DMS53 treated with DMSO at 0.1 percent for 48 hours (cell line): ENCODE measurements at regions not wholly inside any gene's neighbourhood (a gene's known extent, or its start where the extent isn't known, plus 50 kb on each side); places are given as distances from the start of the nearest gene placed in this dataset.

Experiments used
- DNase-seq: peaks from one replicate; lab custom pipeline; 2025; ENCODE audit not compliant: unreplicated experiment; lab: John Stamatoyannopoulos, UW

DNA sequence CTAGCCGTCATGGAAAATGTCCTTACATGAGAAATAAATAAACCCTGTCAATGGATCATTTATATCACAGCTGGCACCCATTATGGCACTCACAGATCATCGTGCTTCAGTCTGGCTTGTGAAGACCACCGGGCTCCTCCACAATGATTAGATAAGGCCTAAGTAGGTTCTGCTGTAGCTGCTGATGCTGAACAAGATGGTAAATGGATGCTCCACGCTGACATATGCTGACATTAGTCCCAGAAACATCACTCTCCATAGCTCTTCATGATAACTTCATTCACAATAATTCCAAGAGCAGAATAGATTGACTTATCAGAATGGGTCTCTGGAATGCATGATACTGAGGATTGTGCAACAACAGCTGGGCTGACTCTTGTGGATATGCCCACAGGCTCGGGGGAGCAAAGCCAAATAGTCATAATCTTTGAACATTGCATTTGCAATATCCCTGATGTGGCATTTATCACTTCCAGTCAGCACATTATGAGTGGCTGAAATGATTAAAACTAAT is 63.8 kb upstream of the RXFP2 start:
- DNase-seq = no peak

DNA sequence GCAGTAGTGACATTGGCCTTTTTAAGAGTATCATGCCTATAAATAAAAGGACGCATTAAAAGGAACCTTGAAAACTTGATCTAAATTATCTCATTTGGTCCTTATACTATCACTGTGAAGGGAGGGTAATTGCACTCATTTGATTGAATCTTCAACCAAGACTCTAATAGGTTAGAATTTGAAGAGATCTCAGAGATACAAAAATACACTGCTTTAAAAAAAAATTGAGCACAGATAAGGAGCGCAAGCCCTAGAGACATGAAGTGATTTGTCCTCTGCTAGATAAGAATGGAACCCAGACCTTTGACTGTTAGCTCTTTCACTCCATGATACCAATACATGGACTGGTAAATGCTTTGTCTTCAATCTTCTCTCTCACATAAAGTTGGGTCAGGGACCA is 58.2 kb upstream of the RXFP2 start:
- DNase-seq = no peak

DNA sequence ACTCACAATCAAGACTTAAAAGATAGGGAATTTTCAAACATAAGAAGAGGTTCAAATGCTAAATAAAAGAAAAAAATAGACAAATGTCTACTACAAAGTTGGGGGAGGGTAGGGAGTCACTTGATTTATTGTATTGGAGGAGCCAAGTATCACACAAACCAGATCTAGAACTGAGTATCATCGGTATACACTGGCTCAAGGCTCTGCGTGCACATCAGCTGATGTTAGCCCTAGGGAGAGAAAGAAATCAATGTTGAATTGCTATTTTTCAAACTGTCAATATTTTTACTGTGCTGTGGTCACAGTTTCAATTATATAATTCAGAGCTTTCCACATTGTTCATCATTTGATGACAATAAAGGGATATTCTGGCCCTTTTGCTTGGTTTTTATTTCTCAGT is 54.9 kb upstream of the RXFP2 start:
- DNase-seq = no peak

DNA sequence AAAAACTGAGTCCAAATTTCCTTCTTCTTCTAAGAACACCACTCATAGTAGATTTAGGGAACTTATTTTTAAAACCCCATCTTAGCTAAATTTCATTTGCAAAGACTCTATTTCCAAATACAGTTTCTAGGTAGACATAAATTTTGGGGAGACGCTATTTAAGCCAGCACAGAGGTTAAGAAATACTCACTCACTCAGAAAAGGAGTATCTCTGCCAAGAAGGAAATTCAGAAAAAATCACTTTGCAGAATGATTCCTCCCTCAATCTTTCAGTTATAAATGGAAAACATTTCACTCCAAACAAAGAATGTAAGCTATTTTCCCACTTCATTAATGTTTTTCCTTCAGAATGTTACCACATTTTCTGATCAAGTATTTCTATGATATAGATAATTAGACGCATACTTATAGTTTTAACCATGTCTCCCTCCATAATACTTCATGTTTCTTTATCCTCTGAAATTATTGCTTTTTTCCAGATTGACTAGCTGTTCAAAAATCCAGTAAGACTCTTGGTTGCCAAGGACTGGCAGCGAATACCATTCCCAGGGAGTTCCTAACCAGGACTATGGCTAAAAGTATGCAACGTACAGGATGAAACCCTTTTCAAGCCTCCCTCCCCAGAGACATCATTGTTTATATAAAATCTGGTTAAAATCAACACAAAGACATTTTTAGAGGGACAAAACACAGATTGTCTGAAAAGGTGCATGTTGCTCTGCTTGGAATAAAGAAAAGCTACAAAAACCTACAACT is 52.5 kb upstream of the RXFP2 start:
- no peak for DNase-seq
